Right atrium auricular region (tissue), 2 donors: ENCODE measurements at regions not wholly inside any gene's neighbourhood (a gene's known extent, or its start where the extent isn't known, plus 50 kb on each side); places are given as distances from the start of the nearest gene placed in this dataset.
A peak's percentile ranks its signal among the peaks of the same experiment; 100 is the strongest.
"Not testable (repeated sequence)": the region's sequence is repeated elsewhere in the genome, so short reads cannot be mapped to it uniquely, and the experiment has no call there.

Experiments
- DNase-seq: peaks from one replicate; pipeline ENCODE4 v3.0.0-alpha.2; 2019; ENCODE audit warnings: low spot score
- H3K27ac ChIP-seq, 2 donors: fragments of 200-600 bp; sonication (generic); 1 replicate in 1 of 2; 2 replicates in 1 of 2; pipeline ENCODE4 v1.5.1; 2016 to 2019
- H3K27me3 ChIP-seq, 2 donors: fragments of 200-600 bp; sonication (generic); one replicate each; pipeline versions ENCODE4 v1.5.1 to v1.6.0; 2017 to 2019
- H3K36me3 ChIP-seq: fragments of 200-600 bp; sonication (generic); one replicate; pipeline ENCODE4 v1.5.1; 2016
- H3K4me1 ChIP-seq, 2 donors: fragments of 200-600 bp; sonication (generic); one replicate each; pipeline versions ENCODE4 v1.5.1 to v1.6.0; 2017 to 2019
- H3K4me3 ChIP-seq, 2 donors: fragments of 200-600 bp; sonication (generic); 1 replicate in 1 of 2; 2 replicates in 1 of 2; pipeline ENCODE4 v1.5.1; 2017 to 2019; ENCODE audit warnings: mild to moderate bottlenecking in 1 of 2, moderate library complexity in 1 of 2
- H3K9me3 ChIP-seq, 2 donors: fragments of 200-600 bp; sonication (generic); one replicate each; pipeline ENCODE4 v1.5.1; 2019
- TF ChIP-seq, protein P1 (sequence below), 2 donors: fragments of 200-600 bp; sonication (generic); IDR thresholded peaks; one replicate each; pipeline ENCODE4 v1.5.1; 2019; ENCODE audit warnings: antibody characterized with exemption in 2 of 2

DNA sequence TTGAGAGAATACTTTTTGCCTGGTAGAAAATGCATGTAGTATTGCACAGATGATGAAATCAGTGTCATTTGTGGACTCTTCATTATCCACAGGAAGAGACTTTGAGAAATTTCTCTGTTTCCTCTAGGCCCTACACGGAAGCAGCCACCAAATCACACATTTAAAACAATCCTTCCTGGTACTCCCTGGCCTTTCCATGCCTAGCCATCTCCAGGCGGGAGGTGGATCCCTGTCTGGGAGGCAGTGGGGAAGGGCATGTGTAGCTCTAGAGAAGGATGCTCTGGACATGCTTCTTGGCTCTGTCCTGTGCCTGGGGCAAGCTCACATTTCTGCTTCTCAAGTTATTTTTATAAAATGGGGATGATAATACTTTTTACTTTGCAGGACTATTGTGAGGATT lies 114.1 kb downstream of the ADAMTS15 start:
- Histone ChIP-seq H3K27ac (no peak overlapping the region), H3K36me3 (no peaks in the 10 kb centered on the region), H3K4me1 (no peaks in the 10 kb centered on the region), H3K9me3 (no peaks in the 10 kb centered on the region), H3K4me3 (no peak overlapping the region), H3K27me3 (no peaks in the 10 kb centered on the region)
- no peak for DNase-seq
- TF ChIP-seq, protein P1, sequence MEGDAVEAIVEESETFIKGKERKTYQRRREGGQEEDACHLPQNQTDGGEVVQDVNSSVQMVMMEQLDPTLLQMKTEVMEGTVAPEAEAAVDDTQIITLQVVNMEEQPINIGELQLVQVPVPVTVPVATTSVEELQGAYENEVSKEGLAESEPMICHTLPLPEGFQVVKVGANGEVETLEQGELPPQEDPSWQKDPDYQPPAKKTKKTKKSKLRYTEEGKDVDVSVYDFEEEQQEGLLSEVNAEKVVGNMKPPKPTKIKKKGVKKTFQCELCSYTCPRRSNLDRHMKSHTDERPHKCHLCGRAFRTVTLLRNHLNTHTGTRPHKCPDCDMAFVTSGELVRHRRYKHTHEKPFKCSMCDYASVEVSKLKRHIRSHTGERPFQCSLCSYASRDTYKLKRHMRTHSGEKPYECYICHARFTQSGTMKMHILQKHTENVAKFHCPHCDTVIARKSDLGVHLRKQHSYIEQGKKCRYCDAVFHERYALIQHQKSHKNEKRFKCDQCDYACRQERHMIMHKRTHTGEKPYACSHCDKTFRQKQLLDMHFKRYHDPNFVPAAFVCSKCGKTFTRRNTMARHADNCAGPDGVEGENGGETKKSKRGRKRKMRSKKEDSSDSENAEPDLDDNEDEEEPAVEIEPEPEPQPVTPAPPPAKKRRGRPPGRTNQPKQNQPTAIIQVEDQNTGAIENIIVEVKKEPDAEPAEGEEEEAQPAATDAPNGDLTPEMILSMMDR (IDR thresholded peaks at IDR 0.05), result no peak

DNA sequence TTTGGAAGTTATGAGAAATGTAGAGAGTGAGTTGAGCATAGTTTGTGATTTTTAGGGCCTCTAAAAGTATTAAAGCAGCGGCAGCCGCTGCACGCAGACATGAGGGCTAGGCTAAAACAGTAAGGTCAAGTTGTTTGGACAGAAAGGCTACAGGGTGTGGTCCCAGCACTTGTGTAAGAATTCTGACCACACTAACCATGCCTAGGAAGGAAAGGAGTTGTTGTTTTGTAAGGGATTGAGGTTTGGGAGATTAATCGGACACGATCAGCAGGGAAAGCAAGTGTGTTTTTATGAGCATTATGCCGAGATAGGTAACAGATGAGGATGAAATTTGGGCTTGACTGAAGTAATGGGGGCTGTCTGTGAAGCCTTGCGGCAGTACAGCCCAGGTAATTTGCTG lies 117.9 kb downstream of the ADAMTS15 start:
- not testable (repeated sequence) for H3K36me3 ChIP-seq, H3K27ac ChIP-seq, H3K9me3 ChIP-seq, H3K4me3 ChIP-seq, H3K27me3 ChIP-seq, DNase-seq, H3K4me1 ChIP-seq

DNA sequence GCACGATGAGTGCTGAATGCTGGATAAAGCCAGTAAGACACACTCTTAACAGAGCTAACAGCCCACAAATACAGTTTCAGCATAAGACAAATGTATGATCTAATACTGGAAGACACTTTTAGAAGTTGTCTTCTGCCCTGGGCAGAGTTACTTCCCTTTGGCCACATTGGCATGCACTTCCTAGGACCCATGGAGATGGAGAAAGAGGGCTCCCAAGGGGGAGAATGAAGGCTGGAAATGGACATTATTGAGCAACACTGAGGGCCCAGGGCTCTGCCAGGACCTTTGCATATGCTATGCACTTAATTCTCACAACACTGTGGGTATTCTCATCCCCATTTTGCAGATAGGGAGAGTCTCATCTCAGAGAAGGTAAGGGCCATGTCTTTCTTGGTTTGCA lies 123.1 kb downstream of the ADAMTS15 start:
- TF ChIP-seq, protein P1 (IDR thresholded peaks at IDR 0.05), result no peak
- DNase-seq, result no peak
- H3K4me3 ChIP-seq, result no peak overlapping the region
- no peak overlapping the region for H3K27ac ChIP-seq
- no peaks in the 10 kb centered on the region for H3K9me3 ChIP-seq
- no peaks in the 10 kb centered on the region for H3K36me3 ChIP-seq
- no peaks in the 10 kb centered on the region for H3K27me3 ChIP-seq
- H3K4me1 ChIP-seq, result peaks cover 0 to 11% of the 10 kb centered on the region in 2 donors

DNA sequence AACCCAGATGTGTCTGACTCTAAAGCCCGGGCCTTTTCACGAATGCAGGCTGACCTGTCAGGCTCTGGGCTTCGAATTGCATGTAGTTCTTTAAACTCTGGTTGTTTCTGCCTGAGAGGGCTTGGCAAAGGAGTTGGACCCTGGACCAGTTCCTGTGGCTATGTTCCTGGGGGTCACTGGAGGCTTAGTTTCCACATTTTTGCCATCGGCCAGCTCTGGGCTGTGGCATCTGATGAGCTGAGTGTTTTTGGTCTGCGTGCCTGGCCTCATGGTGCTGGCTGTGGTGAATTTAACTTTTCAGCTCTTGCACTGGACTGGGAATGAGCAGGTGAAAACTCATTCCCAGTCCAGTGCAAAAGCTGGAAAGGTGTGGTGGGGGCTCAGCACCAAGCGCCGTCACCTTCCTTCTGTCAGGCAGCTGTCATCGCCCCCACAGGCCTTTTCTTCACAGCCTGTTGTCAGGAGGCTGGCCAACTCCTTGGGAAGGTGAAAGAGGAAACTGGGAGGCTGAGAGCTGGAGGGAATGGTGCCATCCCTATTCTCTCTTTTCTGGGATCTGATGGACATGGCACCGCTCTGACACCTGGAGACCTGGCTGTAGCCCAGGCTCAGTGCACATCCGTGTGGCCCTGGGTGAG lies 123.6 kb downstream of the ADAMTS15 start:
- DNase-seq, result no peak
- TF ChIP-seq, protein P1 (IDR thresholded peaks at IDR 0.05), result no peak

DNA sequence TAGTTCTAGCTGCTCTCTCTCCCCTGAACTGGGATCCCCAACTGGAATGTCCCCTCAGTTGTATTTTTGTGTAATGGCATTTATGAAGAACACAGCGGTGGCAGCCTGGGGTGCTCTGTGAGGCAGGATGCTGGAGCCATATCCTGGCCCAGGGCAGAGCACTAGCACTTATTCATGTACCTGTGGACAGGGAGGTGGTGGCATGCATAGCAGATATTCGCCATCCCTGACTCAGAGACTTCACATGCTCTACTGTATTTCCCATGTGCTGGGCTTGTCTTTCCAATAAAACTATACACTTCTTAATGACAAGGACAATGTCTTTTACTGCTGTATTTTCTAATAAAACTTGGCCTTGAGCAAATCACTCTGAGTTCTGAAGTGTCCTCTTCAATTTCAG lies 125.3 kb downstream of the ADAMTS15 start:
- peaks cover 0 to 22% of the 10 kb centered on the region in 2 donors for H3K4me1 ChIP-seq

More for the DNA sequence above, 123.6 kb downstream of the ADAMTS15 start:
- H3K9me3 ChIP-seq, result no peaks in the 10 kb centered on the region
- H3K36me3 ChIP-seq, result no peaks in the 10 kb centered on the region
- peak overlapping the region in 1 of 2 donors; percentile 40 for H3K27ac ChIP-seq
- no peak overlapping the region for H3K4me3 ChIP-seq
- peaks cover 0 to 11% of the 10 kb centered on the region in 2 donors for H3K4me1 ChIP-seq
- no peaks in the 10 kb centered on the region for H3K27me3 ChIP-seq

DNA sequence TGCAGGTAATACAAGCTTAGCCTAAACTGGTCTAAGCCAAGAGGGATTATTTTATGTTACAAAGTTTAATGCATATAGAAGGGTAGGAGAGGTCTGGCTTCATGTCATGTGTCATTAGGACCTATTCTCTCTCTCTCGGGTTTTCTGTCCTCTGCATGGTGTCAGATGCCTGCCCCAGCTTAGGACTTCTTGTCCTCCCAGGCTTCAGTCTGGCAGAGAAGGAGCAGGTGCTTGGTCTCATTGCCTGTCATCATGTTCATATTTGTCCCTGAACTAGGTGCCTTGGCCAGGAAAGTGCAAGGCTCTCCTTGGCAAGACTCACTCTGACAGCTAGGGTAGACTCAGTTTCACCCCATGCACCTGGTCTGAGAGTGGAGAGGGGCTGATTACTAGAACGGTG lies 126.3 kb downstream of the ADAMTS15 start:
- Histone ChIP-seq H3K27me3 (no peaks in the 10 kb centered on the region), H3K36me3 (no peaks in the 10 kb centered on the region), H3K9me3 (no peaks in the 10 kb centered on the region), H3K4me1 (peaks cover 0 to 23% of the 10 kb centered on the region in 2 donors), H3K4me3 (no peak overlapping the region), H3K27ac (no peak overlapping the region)
- TF ChIP-seq, protein P1 (IDR thresholded peaks at IDR 0.05), result no peak
- DNase-seq, result no peak

More for the DNA sequence above, 125.3 kb downstream of the ADAMTS15 start:
- H3K27ac ChIP-seq, result no peak overlapping the region
- H3K27me3 ChIP-seq, result no peaks in the 10 kb centered on the region
- no peak for DNase-seq
- TF ChIP-seq, protein P1 (IDR thresholded peaks at IDR 0.05), result no peak
- no peaks in the 10 kb centered on the region for H3K9me3 ChIP-seq
- H3K36me3 ChIP-seq, result no peaks in the 10 kb centered on the region
- no peak overlapping the region for H3K4me3 ChIP-seq
